GM18873 (cell line): ENCODE measurements at regions not wholly inside any gene's neighbourhood (a gene's known extent, or its start where the extent isn't known, plus 50 kb on each side); places are given as distances from the start of the nearest gene placed in this dataset.
A peak's percentile ranks its signal among the peaks of the same experiment; 100 is the strongest.

Experiments used
- ATAC-seq: cut with Tn5 transposase; IDR thresholded peaks from one replicate; pipeline ENCODE4 v1.9.1; 2021; ENCODE audit warnings: mild to moderate bottlenecking, moderate library complexity, moderate number of reproducible peaks; ENCODE audit not compliant: unreplicated experiment, low FRiP score

- ATAC-seq = no peak
Measured at GRCh38 chr19:30149300-30149699, 207.3 kb downstream of the URI1 start.

DNA sequence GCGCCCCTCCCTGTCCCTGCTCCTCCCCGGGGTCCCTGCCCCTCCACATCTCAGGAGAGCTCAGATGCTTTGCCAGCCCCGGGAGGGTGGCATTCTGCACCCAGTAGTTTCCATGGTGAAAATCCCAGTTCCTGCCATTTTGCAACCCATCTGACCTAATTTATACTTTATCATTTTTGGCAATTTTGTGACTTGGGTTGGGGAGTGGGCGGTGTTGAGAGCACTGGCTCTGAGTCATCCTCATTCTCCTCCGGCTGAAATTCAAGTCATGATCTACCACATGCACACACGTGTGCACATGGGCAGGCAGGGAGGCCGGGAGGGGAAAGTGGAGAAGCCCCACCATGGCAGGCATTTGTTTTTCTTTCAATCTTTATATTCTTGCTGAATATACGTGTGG, 208.6 kb downstream of the URI1 start:
- ATAC-seq = no peak

DNA sequence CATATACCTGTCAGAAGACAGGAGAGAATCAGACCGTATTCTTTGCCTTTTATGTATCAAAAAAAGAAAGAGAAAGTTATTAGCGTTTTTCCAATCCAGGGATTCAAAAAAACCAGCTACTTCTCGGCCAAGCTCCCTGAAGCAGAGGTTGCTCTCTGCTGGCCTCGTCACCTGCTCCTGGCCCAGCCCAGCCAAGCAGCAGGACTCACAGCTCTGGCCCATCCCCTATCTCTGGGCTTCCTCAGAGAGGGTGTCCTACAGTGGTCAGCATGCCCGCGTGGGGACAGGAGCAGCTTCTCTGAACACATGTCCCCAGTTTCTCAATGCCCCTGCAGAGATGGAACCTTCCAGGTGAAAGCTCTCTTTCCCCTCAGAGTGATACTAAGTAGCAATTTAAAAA, 209.0 kb downstream of the URI1 start:
- no peak for ATAC-seq

GRCh38 chr19:30152510-30153291, 210.7 kb downstream of the URI1 start:
- no peak for ATAC-seq

DNA sequence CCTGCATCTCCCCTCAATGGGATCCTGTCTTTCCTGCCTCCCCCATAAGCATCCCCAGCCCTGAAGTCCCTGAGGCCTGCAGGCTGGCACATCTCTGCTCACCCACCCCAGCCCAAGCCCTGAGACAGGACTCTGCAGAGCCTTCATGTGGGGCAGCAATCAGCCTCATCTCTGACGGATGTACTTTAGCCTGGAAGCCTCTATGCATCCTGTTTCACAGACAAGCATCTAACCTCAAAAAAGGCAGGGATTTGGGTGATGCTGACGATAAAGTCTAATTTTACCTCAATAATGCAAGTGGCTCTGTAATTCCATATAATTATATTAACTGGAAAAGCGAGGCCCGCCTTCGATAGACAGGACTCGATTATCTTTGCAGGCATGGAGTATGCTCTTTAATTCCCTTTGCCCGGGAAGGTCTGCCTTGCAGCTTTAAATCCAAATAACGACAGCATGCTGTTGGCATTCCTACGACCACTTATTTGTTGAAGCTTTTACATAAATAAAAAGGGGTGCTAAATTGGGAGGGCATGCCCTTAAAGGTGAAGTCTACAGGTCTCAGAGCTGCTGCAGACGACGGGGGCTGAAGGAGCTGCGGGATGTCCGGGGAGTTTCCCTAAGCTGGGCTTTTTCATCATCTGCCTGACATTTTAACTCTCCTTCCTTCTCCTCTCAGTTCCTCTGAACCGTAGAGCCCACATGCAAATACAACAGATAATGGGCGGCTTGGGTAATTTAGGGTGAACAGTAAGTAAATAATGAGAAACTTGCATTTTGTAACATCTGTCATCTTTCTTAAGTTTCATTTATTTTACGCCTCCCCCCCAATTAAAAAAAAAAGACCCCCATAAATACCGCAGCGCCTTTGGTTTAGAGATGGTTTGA, 211.5 kb downstream of the URI1 start:
- ATAC-seq = peak; percentile 56

DNA sequence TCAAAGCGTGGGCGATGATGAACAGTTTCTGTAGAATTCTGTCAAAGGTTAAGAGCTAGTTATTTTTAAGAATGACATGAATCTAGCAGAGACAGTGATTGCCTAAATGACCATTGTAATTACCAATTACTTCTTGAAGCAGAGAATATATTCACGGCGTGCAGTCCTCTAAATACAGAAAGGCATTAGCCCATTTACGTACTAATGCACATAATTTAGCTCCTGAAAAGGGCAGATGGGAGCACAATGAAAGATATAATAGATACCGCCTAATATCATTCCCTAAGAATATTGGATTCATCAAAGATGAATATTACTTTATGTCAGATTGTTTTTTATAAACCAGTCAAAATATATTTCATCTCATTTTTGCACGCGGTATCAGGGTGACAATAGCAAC, 212.4 kb downstream of the URI1 start:
- ATAC-seq = no peak

DNA sequence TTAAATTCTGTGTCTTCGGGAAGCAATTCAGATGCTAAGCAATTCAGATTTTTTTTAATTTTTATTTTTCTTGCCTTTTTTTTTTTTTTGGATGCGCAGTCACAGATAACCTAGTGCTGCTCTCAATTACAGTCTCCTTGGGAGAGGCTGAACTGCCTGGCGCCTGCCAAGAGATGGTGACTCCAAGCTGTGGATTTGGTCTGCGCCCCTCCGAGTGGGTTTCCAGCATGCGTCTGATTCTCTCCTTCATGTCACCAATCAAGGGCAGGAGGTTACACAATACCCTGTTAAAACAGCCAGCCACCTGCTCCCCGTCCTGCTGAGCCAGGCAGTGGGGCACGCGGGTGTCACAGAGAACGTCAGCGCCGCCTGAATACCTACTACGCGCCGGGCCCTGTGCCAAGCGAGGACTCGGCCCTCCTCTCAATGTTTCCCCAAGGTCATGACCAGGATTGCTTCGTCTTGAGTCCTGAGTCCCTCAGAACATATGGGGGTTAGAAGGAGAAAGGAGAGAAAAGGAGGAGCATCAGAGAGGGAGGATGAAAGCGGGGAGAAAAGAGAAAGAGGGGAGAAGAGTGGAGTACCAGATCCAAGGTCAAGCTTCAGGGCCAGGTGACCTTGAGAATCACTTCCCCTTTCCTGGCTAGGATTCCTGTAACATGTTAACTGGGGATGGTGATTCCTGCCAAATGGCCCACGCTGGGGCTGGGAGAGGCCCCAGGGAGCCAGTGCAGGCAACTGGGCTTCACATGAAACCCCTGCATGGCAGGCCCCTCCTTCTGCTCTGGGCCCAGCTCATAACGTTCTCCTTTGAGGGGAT, 213.6 kb downstream of the URI1 start:
- no peak for ATAC-seq

- ATAC-seq = no peak
Measured at GRCh38 chr19:30156646-30157045, 214.6 kb downstream of the URI1 start.

DNA sequence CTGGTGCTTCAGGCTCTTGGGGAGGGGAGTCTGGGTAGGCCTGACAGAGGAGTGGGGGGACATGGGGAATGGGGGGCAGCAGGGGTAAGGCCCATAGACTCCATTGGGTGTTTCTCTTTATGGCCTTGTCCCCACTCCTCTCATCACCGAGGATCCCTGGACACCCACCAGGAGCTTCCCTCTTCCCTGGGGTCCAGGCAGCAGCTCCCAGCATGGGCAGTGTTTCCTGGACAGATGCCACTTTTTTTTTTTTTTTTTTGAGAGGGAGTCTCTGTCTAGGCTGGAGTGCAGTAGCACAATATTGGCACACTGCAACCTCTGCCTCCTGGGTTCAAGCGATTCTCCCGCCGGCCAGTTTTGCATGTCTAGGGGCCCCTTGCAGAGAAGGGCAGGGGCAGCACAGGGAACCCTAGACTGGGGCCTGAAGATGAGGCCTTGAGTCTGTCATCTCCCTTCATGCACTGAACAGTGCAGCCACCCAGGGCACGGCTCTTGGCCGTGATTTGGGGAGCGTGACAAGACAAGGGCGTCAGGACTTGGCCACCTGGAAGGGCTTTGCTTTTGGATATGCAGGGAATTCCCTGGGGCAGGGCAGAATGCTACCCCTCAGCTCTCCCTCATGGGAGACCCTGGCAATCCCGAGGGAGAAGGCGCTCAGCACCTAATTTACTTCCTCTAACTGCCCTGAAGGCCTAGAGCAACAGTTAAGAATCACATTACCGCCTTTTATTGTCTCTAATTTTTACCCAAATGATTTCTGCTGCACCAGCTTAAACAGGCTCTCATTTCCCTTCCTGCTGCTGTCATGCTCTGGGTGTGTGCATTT, 213.9 kb upstream of the ZNF536 start:
- ATAC-seq = no peak

DNA sequence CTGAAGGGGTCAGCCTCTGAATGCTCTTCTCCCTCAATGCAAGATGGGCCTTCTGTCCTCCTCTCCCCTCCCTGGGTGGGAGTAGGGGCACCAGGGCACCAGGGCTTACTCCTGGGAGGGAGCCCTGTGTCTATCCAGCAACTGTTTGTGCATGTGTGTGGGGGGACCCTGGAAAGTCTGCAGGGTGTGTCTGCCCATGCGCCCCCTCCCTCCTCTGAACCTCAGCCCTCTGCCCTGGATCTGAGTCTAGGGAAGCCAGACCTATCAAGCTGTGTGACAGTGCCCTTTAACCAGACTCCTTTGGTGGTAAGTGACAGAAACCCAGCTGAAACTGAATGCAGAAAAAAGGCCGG, 213.3 kb upstream of the ZNF536 start:
- no peak for ATAC-seq

GRCh38 chr19:30159636-30160035, 212.5 kb upstream of the ZNF536 start:
- no peak for ATAC-seq

DNA sequence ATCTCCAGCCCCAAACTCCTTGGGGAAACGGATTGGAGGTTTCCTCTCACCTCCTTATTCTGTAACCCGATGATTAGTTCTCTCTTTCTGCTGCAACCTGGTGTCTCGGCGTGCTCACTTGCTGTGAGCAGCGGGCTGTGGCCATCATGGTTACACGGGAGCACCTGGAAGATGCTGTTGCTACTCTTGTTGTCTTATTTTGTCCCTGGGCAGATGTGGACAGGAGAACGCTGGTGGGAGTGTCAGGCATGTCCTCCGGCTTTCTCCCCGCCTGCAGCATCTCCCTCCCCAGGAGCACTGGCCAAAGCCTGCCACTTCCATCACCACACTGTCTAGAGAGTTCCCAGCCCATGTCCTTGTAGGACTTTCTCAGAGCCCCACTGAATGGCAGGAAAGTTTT, 211.8 kb upstream of the ZNF536 start:
- no peak for ATAC-seq

DNA sequence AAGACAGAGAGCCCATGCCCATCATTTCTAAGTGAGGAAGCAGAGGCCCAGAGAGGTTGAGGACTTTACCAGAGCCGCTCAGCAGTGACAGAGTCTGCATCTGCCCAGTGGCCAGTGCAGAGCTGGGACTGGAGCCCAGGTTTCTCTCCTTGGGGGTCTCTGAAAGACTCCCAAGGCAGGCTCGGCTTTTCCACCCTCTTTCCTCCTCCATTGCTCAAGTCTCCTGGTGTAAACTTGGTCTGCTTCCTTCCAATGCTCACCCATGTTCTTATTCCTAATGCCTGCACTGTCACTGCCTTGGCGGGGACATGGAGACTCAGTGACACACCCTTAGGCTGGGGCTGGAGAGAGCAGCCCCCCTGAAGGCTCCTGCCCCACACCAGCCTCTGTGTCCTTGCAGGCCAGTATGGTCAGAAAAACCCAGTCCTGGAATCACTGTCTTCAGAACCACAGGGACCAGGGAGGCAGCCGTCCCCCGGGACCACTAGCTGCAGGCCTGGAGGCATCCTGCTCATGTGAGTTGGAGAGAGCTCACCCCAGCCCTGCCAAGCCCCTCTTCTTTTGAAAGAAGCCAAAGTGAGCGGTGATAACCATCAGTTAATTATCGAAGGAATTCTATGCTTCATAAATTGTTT, 211.0 kb upstream of the ZNF536 start:
- ATAC-seq = no peak

GRCh38 chr19:30161770-30162169, 210.4 kb upstream of the ZNF536 start:
- no peak for ATAC-seq

- no peak for ATAC-seq
Measured at GRCh38 chr19:30162718-30163117, 209.5 kb upstream of the ZNF536 start.

DNA sequence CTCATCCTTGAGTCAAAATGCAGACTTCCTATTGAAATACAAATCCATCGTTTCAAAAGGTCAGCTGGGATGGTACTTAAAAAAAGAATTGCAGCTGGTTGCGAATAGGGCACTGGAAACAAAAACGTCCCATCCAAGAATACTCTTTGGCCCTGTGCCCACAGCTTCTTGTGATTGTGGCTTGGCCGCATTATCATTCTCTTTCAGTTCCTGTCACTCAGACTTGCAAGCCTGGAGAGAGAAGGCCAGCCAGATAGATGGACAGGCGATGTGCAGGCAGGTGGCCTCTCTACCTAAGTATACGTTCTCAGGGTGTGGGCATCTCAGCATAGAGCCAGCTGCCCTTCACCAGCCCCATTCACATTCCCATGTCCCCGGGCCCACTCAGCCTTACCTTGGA, 208.5 kb upstream of the ZNF536 start:
- ATAC-seq = no peak

DNA sequence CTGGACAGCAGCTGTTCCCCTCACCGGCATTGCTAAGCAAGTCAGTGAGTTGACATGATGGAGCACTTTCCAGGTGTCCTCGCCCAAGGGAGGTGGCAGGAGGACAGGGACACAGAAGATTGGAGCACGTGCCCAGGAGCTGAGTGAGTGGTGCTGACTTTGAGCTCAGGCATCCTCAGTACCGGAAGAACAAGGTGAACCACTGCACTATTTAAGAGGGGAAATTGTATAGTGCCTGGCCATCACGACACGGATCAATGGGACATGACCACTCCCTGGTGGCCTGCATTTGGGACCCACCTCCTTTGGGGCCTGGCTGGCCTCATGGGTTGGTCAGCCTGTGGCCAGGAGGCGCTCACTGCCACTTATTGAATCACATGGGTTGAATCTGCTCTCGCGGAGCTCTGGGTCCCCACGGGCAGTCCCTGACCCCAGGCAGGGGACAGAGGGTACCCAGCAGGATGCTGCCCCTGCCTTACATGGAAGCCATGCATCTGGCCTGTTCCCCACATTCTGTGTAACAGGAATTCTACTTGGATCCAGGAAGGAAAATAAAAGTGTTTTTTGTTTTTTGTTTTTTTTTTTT, 206.9 kb upstream of the ZNF536 start:
- no peak for ATAC-seq

- no peak for ATAC-seq
Measured at GRCh38 chr19:30167206-30167868, 204.8 kb upstream of the ZNF536 start.
